Suprapubic skin (tissue), 4 donors: ENCODE measurements at regions not wholly inside any gene's neighbourhood (a gene's known extent, or its start where the extent isn't known, plus 50 kb on each side); places are given as distances from the start of the nearest gene placed in this dataset.

Source experiments
- DNase-seq, 2 donors: peaks; one replicate each; pipeline ENCODE4 v3.0.0-alpha.2; 2019; ENCODE audit warnings: low spot score in 2 of 2
- H3K27ac ChIP-seq: fragments of 200-600 bp; sonication (generic); one replicate; pipeline ENCODE4 v1.5.1; 2019
- H3K27me3 ChIP-seq: fragments of 200-600 bp; sonication (generic); one replicate; pipeline ENCODE4 v1.5.1; 2019
- H3K36me3 ChIP-seq: fragments of 200-600 bp; sonication (generic); one replicate; pipeline ENCODE4 v1.5.1; 2019
- H3K4me1 ChIP-seq: fragments of 200-600 bp; sonication (generic); one replicate; pipeline ENCODE4 v1.5.1; 2019
- H3K4me3 ChIP-seq: fragments of 200-600 bp; sonication (generic); one replicate; pipeline ENCODE4 v1.5.1; 2019; ENCODE audit warnings: mild to moderate bottlenecking
- H3K9me3 ChIP-seq: fragments of 200-600 bp; sonication (generic); one replicate; pipeline ENCODE4 v1.5.1; 2019
- EP300 ChIP-seq: sonication (generic); formaldehyde crosslinking; IDR thresholded peaks from one replicate; pipeline ENCODE4 v1.6.1; 2017; ENCODE audit warnings: antibody characterized with exemption
- POLR2A ChIP-seq, 2 donors: fragments of 450-650 bp; IDR thresholded peaks; one replicate each; pipeline ENCODE4 v1.6.1; 2017; ENCODE audit warnings: antibody characterized with exemption in 2 of 2, mild to moderate bottlenecking in 2 of 2, moderate library complexity in 2 of 2
- POLR2AphosphoS5 ChIP-seq, 3 donors: sonication (generic); formaldehyde crosslinking; IDR thresholded peaks; one replicate each; pipeline ENCODE4 v1.6.1; 2017; ENCODE audit warnings: antibody characterized with exemption in 3 of 3
- WGBS: methylation state at CpG from one replicate; pipeline ENCODE4 v1.1.5; 2018; 5-methylcytosine and 5-hydroxymethylcytosine counted together
- TF ChIP-seq, protein P1 (sequence below), 2 donors: fragments of 200-600 bp in 1 of 2; fragments of 450-650 bp in 1 of 2; sonication (generic) in 1 of 2; IDR thresholded peaks; one replicate each; pipeline ENCODE4 v1.5.1; 2016 to 2019; ENCODE audit warnings: antibody characterized with exemption in 2 of 2, mild to moderate bottlenecking in 1 of 2, moderate library complexity in 1 of 2

DNA sequence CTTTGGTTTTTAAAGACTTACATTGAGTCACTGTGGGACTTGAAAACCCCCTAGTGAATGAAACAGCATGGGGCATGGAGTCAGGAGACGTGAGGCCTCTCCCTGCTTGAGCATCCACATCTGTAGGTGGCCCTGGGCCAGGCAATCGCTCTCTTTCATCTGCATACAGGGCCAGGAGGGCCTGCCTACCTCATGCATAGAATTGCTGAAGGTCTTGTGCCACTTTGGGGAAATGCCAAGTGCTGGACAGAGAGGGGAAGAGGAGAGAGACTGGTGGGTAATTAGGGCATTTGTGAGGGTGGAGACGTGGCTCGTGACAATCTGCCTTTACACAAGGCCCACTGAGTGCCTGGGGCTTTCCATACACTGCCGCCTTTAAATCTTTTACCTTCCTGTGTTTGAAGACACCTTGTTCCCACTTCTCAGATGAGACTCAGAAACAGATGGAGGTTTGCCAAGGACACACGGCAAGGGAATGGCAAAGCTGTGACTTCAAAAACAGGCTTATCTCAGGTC is 322.2 kb upstream of the HS6ST1 start:
- Histone ChIP-seq H3K36me3 (no peaks in the 10 kb centered on the region), H3K4me3 (no peak overlapping the region), H3K9me3 (no peaks in the 10 kb centered on the region), H3K27me3 (no peaks in the 10 kb centered on the region), H3K4me1 (no peaks in the 10 kb centered on the region), H3K27ac (no peak overlapping the region)
- TF ChIP-seq EP300 (no peak), POLR2A (IDR thresholded peaks at IDR 0.05) (no peak), POLR2AphosphoS5 (IDR thresholded peaks at IDR 0.05) (no peak)
- TF ChIP-seq, protein P1, sequence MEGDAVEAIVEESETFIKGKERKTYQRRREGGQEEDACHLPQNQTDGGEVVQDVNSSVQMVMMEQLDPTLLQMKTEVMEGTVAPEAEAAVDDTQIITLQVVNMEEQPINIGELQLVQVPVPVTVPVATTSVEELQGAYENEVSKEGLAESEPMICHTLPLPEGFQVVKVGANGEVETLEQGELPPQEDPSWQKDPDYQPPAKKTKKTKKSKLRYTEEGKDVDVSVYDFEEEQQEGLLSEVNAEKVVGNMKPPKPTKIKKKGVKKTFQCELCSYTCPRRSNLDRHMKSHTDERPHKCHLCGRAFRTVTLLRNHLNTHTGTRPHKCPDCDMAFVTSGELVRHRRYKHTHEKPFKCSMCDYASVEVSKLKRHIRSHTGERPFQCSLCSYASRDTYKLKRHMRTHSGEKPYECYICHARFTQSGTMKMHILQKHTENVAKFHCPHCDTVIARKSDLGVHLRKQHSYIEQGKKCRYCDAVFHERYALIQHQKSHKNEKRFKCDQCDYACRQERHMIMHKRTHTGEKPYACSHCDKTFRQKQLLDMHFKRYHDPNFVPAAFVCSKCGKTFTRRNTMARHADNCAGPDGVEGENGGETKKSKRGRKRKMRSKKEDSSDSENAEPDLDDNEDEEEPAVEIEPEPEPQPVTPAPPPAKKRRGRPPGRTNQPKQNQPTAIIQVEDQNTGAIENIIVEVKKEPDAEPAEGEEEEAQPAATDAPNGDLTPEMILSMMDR (IDR thresholded peaks at IDR 0.05) = no peak
- peak; percentile 8 to 49 for DNase-seq
- 84% methylated on average over 6 of the region's 6 CpGs for WGBS

DNA sequence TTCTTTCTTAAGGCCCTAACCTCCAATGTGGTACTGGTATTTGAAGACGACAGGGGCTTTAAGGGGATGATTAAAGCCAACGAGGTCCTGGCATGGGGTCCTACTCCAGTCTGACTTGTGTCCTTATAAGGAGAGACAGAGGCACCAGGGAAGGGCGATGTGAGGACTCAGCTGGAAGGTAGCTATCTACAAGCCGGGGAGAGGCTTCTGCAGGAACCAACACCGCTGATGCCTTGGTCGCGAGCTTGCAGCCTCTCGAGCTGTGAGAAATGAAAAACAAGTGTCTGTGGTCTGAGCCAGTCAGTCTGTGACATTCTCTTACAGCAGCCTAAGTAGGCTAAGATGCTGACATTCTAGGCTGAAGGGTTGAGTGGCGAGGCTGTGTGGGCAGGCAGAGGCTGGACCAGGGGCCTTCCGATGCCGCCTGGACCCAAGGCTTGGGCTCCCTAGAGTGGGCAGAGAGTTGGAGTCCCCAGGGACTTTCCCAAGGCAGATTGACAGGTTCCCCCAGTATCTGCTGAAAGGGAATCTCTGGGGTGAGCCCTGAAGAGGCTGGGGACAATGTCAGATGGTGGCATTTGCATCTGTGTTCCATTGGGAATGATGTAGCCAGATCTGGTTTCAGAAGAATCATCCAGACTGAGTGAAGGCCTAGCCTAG is 322.9 kb upstream of the HS6ST1 start:
- TF ChIP-seq, protein P1 (IDR thresholded peaks at IDR 0.05) = no peak
- DNase-seq = peak; percentile 15 to 32
- Histone ChIP-seq H3K4me1 (no peaks in the 10 kb centered on the region), H3K27ac (no peak overlapping the region), H3K27me3 (no peaks in the 10 kb centered on the region), H3K36me3 (no peaks in the 10 kb centered on the region), H3K9me3 (no peaks in the 10 kb centered on the region), H3K4me3 (no peak overlapping the region)
- 86% methylated on average over 11 of the region's 11 CpGs for WGBS

DNA sequence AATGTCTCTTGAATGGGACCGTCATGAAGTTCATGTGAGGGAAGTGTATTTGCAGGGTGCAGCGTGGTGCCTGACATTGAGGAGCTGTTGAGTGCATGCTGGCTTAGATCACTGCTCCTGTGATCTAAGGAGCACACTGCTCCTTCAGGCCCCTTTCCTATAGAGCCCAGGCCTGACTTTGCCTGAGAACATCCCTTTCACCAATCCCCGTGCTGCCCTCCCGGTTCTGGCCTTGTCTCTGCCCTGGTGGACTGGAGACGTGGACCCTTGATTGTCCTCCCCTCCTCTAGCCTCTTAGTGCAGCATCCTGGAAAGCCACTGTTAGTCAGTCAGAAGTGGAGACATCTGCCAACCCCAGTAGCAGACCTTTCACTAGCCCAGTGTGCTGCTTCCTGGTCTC is 323.6 kb upstream of the HS6ST1 start:
- TF ChIP-seq, protein P1 (IDR thresholded peaks at IDR 0.05) = no peak
- TF ChIP-seq EP300 (no peak), POLR2AphosphoS5 (IDR thresholded peaks at IDR 0.05) (no peak), POLR2A (IDR thresholded peaks at IDR 0.05) (no peak)
- DNase-seq = peak; percentile 24 to 25
- no peak overlapping the region for H3K4me3 ChIP-seq
- no peaks in the 10 kb centered on the region for H3K9me3 ChIP-seq
- H3K27ac ChIP-seq = no peak overlapping the region
- WGBS = 86% methylated on average over 5 of the region's 5 CpGs
- no peaks in the 10 kb centered on the region for H3K36me3 ChIP-seq
- H3K4me1 ChIP-seq = no peaks in the 10 kb centered on the region
- H3K27me3 ChIP-seq = no peaks in the 10 kb centered on the region

DNA sequence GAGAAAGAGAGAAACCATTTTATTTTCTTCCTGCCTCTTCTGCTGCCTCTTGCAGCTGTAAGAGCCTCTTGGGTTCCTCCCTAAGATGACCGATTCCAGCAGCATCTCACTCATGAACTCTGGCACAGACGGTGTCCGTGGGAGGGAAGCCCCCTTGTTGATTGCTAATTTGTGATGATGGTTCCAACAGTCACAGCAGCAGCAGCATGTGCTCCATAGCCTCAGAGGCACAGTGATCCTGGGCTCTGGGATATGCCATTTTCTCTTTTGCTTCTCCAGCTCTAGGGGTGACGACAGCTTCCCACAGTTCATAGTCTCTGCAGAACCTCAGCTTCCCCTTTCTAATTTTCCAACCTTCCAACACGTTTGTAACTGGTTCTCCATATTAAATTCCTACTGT is 324.2 kb upstream of the HS6ST1 start:
- DNase-seq = peak; percentile 13 to 33

More for the DNA sequence above, 324.2 kb upstream of the HS6ST1 start:
- TF ChIP-seq EP300 = no peak
- TF ChIP-seq POLR2A (IDR thresholded peaks at IDR 0.05) = no peak
- no peak for TF ChIP-seq POLR2AphosphoS5 (IDR thresholded peaks at IDR 0.05)
- TF ChIP-seq, protein P1 (IDR thresholded peaks at IDR 0.05) = no peak
- Histone ChIP-seq H3K27me3 (no peaks in the 10 kb centered on the region), H3K4me3 (no peak overlapping the region), H3K9me3 (no peaks in the 10 kb centered on the region), H3K27ac (no peak overlapping the region), H3K36me3 (no peaks in the 10 kb centered on the region), H3K4me1 (no peaks in the 10 kb centered on the region)
- 76% methylated on average over 5 of the region's 5 CpGs for WGBS
